ENCODE measurements at regions not wholly inside any gene's neighbourhood (a gene's known extent, or its start where the extent isn't known, plus 50 kb on each side); places are given as distances from the start of the nearest gene placed in this dataset.
"Not testable (repeated sequence)": the region's sequence is repeated elsewhere in the genome, so short reads cannot be mapped to it uniquely, and the experiment has no call there.

GRCh38 chr1:194476872-194477271 lies 1290.5 kb upstream of the B3GALT2 start:
- FAIRE-seq (no peak), DNase-seq (ENCODE audit: low spot score) (no peak)

- no peak for FAIRE-seq
These were observed 1289.9 kb upstream of the B3GALT2 start for GRCh38 chr1:194476351-194476750.

GRCh38 chr1:194474701-194475100 lies 1288.3 kb upstream of the B3GALT2 start:
- FAIRE-seq (no peak), DNase-seq (ENCODE audit: low spot score) (no peak)

More at GRCh38 chr1:194476351-194476750, 1289.9 kb upstream of the B3GALT2 start:
- no peak for DNase-seq (ENCODE audit: low spot score)

- DNase-seq (ENCODE audit: low spot score) (no peak), FAIRE-seq (no peak)
These were observed 1287.4 kb upstream of the B3GALT2 start for GRCh38 chr1:194473766-194474165.

- FAIRE-seq = no peak
- DNase-seq (ENCODE audit: low spot score) = no peak
These were observed 1282.9 kb upstream of the B3GALT2 start for GRCh38 chr1:194469282-194469681.

- DNase-seq (ENCODE audit: low spot score) = peak; percentile 6
- FAIRE-seq = peak; percentile 13
These were observed 1280.3 kb upstream of the B3GALT2 start for GRCh38 chr1:194466706-194467105.

GRCh38 chr1:194447636-194448035 lies 1261.2 kb upstream of the B3GALT2 start:
- FAIRE-seq = no peak

GRCh38 chr1:194445244-194445643 lies 1258.8 kb upstream of the B3GALT2 start:
- FAIRE-seq (no peak), DNase-seq (ENCODE audit: low spot score) (no peak)

More at GRCh38 chr1:194447636-194448035, 1261.2 kb upstream of the B3GALT2 start:
- no peak for DNase-seq (ENCODE audit: low spot score)

- FAIRE-seq = no peak
- DNase-seq (ENCODE audit: low spot score) = no peak
These were observed 1256.6 kb upstream of the B3GALT2 start for GRCh38 chr1:194442901-194443575.

GRCh38 chr1:194437135-194437534 lies 1250.7 kb upstream of the B3GALT2 start:
- FAIRE-seq (no peak), DNase-seq (ENCODE audit: low spot score) (no peak)

GRCh38 chr1:194431121-194431520 lies 1244.7 kb upstream of the B3GALT2 start:
- DNase-seq (ENCODE audit: low spot score) (no peak), FAIRE-seq (no peak)

GRCh38 chr1:194420706-194421105 lies 1234.3 kb upstream of the B3GALT2 start:
- no peak for DNase-seq (ENCODE audit: low spot score)
- no peak for FAIRE-seq

GRCh38 chr1:194419721-194420120 lies 1233.3 kb upstream of the B3GALT2 start:
- no peak for FAIRE-seq

GRCh38 chr1:194410756-194411155 lies 1224.3 kb upstream of the B3GALT2 start:
- FAIRE-seq = no peak
- DNase-seq (ENCODE audit: low spot score) = no peak

More at GRCh38 chr1:194419721-194420120, 1233.3 kb upstream of the B3GALT2 start:
- DNase-seq (ENCODE audit: low spot score) = no peak

- DNase-seq (ENCODE audit: low spot score) = peak; percentile 3
- not testable (repeated sequence) for FAIRE-seq
These were observed 1220.8 kb upstream of the B3GALT2 start for GRCh38 chr1:194407238-194407637.

GRCh38 chr1:194394676-194395075 lies 1208.3 kb upstream of the B3GALT2 start:
- FAIRE-seq (no peak), DNase-seq (ENCODE audit: low spot score) (no peak)

GRCh38 chr1:194387531-194387930 lies 1201.1 kb upstream of the B3GALT2 start:
- FAIRE-seq = no peak
- DNase-seq (ENCODE audit: low spot score) = no peak

- no peak for DNase-seq (ENCODE audit: low spot score)
These were observed 1192.1 kb upstream of the B3GALT2 start for GRCh38 chr1:194378517-194378916.

GRCh38 chr1:194374649-194375048 lies 1188.2 kb upstream of the B3GALT2 start:
- DNase-seq (ENCODE audit: low spot score) (no peak), FAIRE-seq (no peak)

More at GRCh38 chr1:194378517-194378916, 1192.1 kb upstream of the B3GALT2 start:
- no peak for FAIRE-seq

- FAIRE-seq (no peak), DNase-seq (ENCODE audit: low spot score) (no peak)
These were observed 1185.9 kb upstream of the B3GALT2 start for GRCh38 chr1:194372266-194372665.

- FAIRE-seq = no peak
- no peak for DNase-seq (ENCODE audit: low spot score)
These were observed 1183.2 kb upstream of the B3GALT2 start for GRCh38 chr1:194369622-194370021.

GRCh38 chr1:194369060-194369459 lies 1182.6 kb upstream of the B3GALT2 start:
- no peak for FAIRE-seq
- peak; percentile 9 for DNase-seq (ENCODE audit: low spot score)

- DNase-seq (ENCODE audit: low spot score) (peak; percentile 6), FAIRE-seq (no peak)
These were observed 1180.7 kb upstream of the B3GALT2 start for GRCh38 chr1:194367121-194367520.
